ENCODE measurements at regions not wholly inside any gene's neighbourhood (a gene's known extent, or its start where the extent isn't known, plus 50 kb on each side); places are given as distances from the start of the nearest gene placed in this dataset.

GRCh38 chr2:152924722-152925121 lies 206.3 kb downstream of the ARL6IP6 start:
- no peaks in the 10 kb centered on the region for H3K4me1 ChIP-seq (ENCODE audit: control insufficient read depth in 3 of 3, insufficient read depth in 3 of 3, low read length in 3 of 3)

GRCh38 chr2:152924219-152924618 lies 205.8 kb downstream of the ARL6IP6 start:
- Histone ChIP-seq H3K9me3 (ENCODE audit: control insufficient read depth in 3 of 3, low read length in 3 of 3) (no peaks in the 10 kb centered on the region), H3K27ac (ENCODE audit: low read depth, low read length) (no peak overlapping the region), H3K4me1 (ENCODE audit: control insufficient read depth in 3 of 3, insufficient read depth in 3 of 3, low read length in 3 of 3) (no peaks in the 10 kb centered on the region), H3K4me3 (ENCODE audit: low read length in 3 of 3) (no peak overlapping the region), H3K36me3 (ENCODE audit: control insufficient read depth in 3 of 3, insufficient read depth in 3 of 3, low read length in 3 of 3) (no peaks in the 10 kb centered on the region), H3K27me3 (ENCODE audit: control insufficient read depth in 3 of 3, insufficient read depth in 3 of 3, low read length in 3 of 3) (no peaks in the 10 kb centered on the region), H3K9ac (ENCODE audit: low read depth in 1 of 3, low read length in 3 of 3) (no peak overlapping the region)

More at GRCh38 chr2:152924722-152925121, 206.3 kb downstream of the ARL6IP6 start:
- no peaks in the 10 kb centered on the region for H3K27me3 ChIP-seq (ENCODE audit: control insufficient read depth in 3 of 3, insufficient read depth in 3 of 3, low read length in 3 of 3)
- no peak overlapping the region for H3K9ac ChIP-seq (ENCODE audit: low read depth in 1 of 3, low read length in 3 of 3)
- no peaks in the 10 kb centered on the region for H3K36me3 ChIP-seq (ENCODE audit: control insufficient read depth in 3 of 3, insufficient read depth in 3 of 3, low read length in 3 of 3)
- no peak overlapping the region for H3K27ac ChIP-seq (ENCODE audit: low read depth, low read length)
- no peaks in the 10 kb centered on the region for H3K9me3 ChIP-seq (ENCODE audit: control insufficient read depth in 3 of 3, low read length in 3 of 3)
- no peak overlapping the region for H3K4me3 ChIP-seq (ENCODE audit: low read length in 3 of 3)

GRCh38 chr2:152920846-152921245 lies 202.4 kb downstream of the ARL6IP6 start:
- H3K4me1 ChIP-seq (ENCODE audit: control insufficient read depth in 3 of 3, insufficient read depth in 3 of 3, low read length in 3 of 3): no peaks in the 10 kb centered on the region
- no peak overlapping the region for H3K9ac ChIP-seq (ENCODE audit: low read depth in 1 of 3, low read length in 3 of 3)
- no peaks in the 10 kb centered on the region for H3K9me3 ChIP-seq (ENCODE audit: control insufficient read depth in 3 of 3, low read length in 3 of 3)
- H3K27ac ChIP-seq (ENCODE audit: low read depth, low read length): no peak overlapping the region
- no peak overlapping the region for H3K4me3 ChIP-seq (ENCODE audit: low read length in 3 of 3)
- no peaks in the 10 kb centered on the region for H3K36me3 ChIP-seq (ENCODE audit: control insufficient read depth in 3 of 3, insufficient read depth in 3 of 3, low read length in 3 of 3)
- H3K27me3 ChIP-seq (ENCODE audit: control insufficient read depth in 3 of 3, insufficient read depth in 3 of 3, low read length in 3 of 3): no peaks in the 10 kb centered on the region

- no peaks in the 10 kb centered on the region for H3K9me3 ChIP-seq (ENCODE audit: control insufficient read depth in 3 of 3, low read length in 3 of 3)
- H3K36me3 ChIP-seq (ENCODE audit: control insufficient read depth in 3 of 3, insufficient read depth in 3 of 3, low read length in 3 of 3): no peaks in the 10 kb centered on the region
- H3K27ac ChIP-seq (ENCODE audit: low read depth, low read length): no peak overlapping the region
- H3K27me3 ChIP-seq (ENCODE audit: control insufficient read depth in 3 of 3, insufficient read depth in 3 of 3, low read length in 3 of 3): no peaks in the 10 kb centered on the region
- no peaks in the 10 kb centered on the region for H3K4me1 ChIP-seq (ENCODE audit: control insufficient read depth in 3 of 3, insufficient read depth in 3 of 3, low read length in 3 of 3)
- H3K4me3 ChIP-seq (ENCODE audit: low read length in 3 of 3): no peak overlapping the region
- H3K9ac ChIP-seq (ENCODE audit: low read depth in 1 of 3, low read length in 3 of 3): no peak overlapping the region
Observed at GRCh38 chr2:152910970-152911369, 192.6 kb downstream of the ARL6IP6 start.

- no peaks in the 10 kb centered on the region for H3K27me3 ChIP-seq (ENCODE audit: control insufficient read depth in 3 of 3, insufficient read depth in 3 of 3, low read length in 3 of 3)
- no peaks in the 10 kb centered on the region for H3K4me1 ChIP-seq (ENCODE audit: control insufficient read depth in 3 of 3, insufficient read depth in 3 of 3, low read length in 3 of 3)
- no peaks in the 10 kb centered on the region for H3K36me3 ChIP-seq (ENCODE audit: control insufficient read depth in 3 of 3, insufficient read depth in 3 of 3, low read length in 3 of 3)
- H3K9ac ChIP-seq (ENCODE audit: low read depth in 1 of 3, low read length in 3 of 3): no peak overlapping the region
- H3K9me3 ChIP-seq (ENCODE audit: control insufficient read depth in 3 of 3, low read length in 3 of 3): peaks cover 0 to 2% (median 0%) of the 10 kb centered on the region in 3 donors
- no peak overlapping the region for H3K4me3 ChIP-seq (ENCODE audit: low read length in 3 of 3)
- H3K27ac ChIP-seq (ENCODE audit: low read depth, low read length): no peak overlapping the region
Observed at GRCh38 chr2:152907046-152907445, 188.6 kb downstream of the ARL6IP6 start.

- H3K27me3 ChIP-seq (ENCODE audit: control insufficient read depth in 3 of 3, insufficient read depth in 3 of 3, low read length in 3 of 3): no peaks in the 10 kb centered on the region
- no peak overlapping the region for H3K4me3 ChIP-seq (ENCODE audit: low read length in 3 of 3)
- H3K9ac ChIP-seq (ENCODE audit: low read depth in 1 of 3, low read length in 3 of 3): no peak overlapping the region
- H3K36me3 ChIP-seq (ENCODE audit: control insufficient read depth in 3 of 3, insufficient read depth in 3 of 3, low read length in 3 of 3): no peaks in the 10 kb centered on the region
- H3K9me3 ChIP-seq (ENCODE audit: control insufficient read depth in 3 of 3, low read length in 3 of 3): no peaks in the 10 kb centered on the region
- H3K27ac ChIP-seq (ENCODE audit: low read depth, low read length): no peak overlapping the region
- H3K4me1 ChIP-seq (ENCODE audit: control insufficient read depth in 3 of 3, insufficient read depth in 3 of 3, low read length in 3 of 3): no peaks in the 10 kb centered on the region
Observed at GRCh38 chr2:152894051-152894450, 175.6 kb downstream of the ARL6IP6 start.

- Histone ChIP-seq H3K9ac (ENCODE audit: low read depth in 1 of 3, low read length in 3 of 3) (no peak overlapping the region), H3K4me1 (ENCODE audit: control insufficient read depth in 3 of 3, insufficient read depth in 3 of 3, low read length in 3 of 3) (no peaks in the 10 kb centered on the region), H3K4me3 (ENCODE audit: low read length in 3 of 3) (no peak overlapping the region), H3K36me3 (ENCODE audit: control insufficient read depth in 3 of 3, insufficient read depth in 3 of 3, low read length in 3 of 3) (no peaks in the 10 kb centered on the region), H3K27ac (ENCODE audit: low read depth, low read length) (no peak overlapping the region), H3K9me3 (ENCODE audit: control insufficient read depth in 3 of 3, low read length in 3 of 3) (no peaks in the 10 kb centered on the region), H3K27me3 (ENCODE audit: control insufficient read depth in 3 of 3, insufficient read depth in 3 of 3, low read length in 3 of 3) (no peaks in the 10 kb centered on the region)
Observed at GRCh38 chr2:152890736-152891135, 172.3 kb downstream of the ARL6IP6 start.

GRCh38 chr2:152883951-152884487 lies 165.6 kb downstream of the ARL6IP6 start:
- Histone ChIP-seq H3K27me3 (ENCODE audit: control insufficient read depth in 3 of 3, insufficient read depth in 3 of 3, low read length in 3 of 3) (no peaks in the 10 kb centered on the region), H3K4me1 (ENCODE audit: control insufficient read depth in 3 of 3, insufficient read depth in 3 of 3, low read length in 3 of 3) (no peaks in the 10 kb centered on the region), H3K9ac (ENCODE audit: low read depth in 1 of 3, low read length in 3 of 3) (no peak overlapping the region), H3K27ac (ENCODE audit: low read depth, low read length) (no peak overlapping the region), H3K9me3 (ENCODE audit: control insufficient read depth in 3 of 3, low read length in 3 of 3) (peaks cover 0 to 3% (median 0%) of the 10 kb centered on the region in 3 donors), H3K36me3 (ENCODE audit: control insufficient read depth in 3 of 3, insufficient read depth in 3 of 3, low read length in 3 of 3) (no peaks in the 10 kb centered on the region), H3K4me3 (ENCODE audit: low read length in 3 of 3) (no peak overlapping the region)

GRCh38 chr2:152881527-152881926 lies 163.1 kb downstream of the ARL6IP6 start:
- Histone ChIP-seq H3K4me3 (ENCODE audit: low read length in 3 of 3) (no peak overlapping the region), H3K36me3 (ENCODE audit: control insufficient read depth in 3 of 3, insufficient read depth in 3 of 3, low read length in 3 of 3) (no peaks in the 10 kb centered on the region), H3K9me3 (ENCODE audit: control insufficient read depth in 3 of 3, low read length in 3 of 3) (peaks cover 0 to 3% (median 0%) of the 10 kb centered on the region in 3 donors), H3K27ac (ENCODE audit: low read depth, low read length) (no peak overlapping the region), H3K4me1 (ENCODE audit: control insufficient read depth in 3 of 3, insufficient read depth in 3 of 3, low read length in 3 of 3) (no peaks in the 10 kb centered on the region), H3K27me3 (ENCODE audit: control insufficient read depth in 3 of 3, insufficient read depth in 3 of 3, low read length in 3 of 3) (peaks cover 0 to 3% (median 0%) of the 10 kb centered on the region in 3 donors), H3K9ac (ENCODE audit: low read depth in 1 of 3, low read length in 3 of 3) (no peak overlapping the region)

- H3K4me1 ChIP-seq (ENCODE audit: control insufficient read depth in 3 of 3, insufficient read depth in 3 of 3, low read length in 3 of 3): no peaks in the 10 kb centered on the region
- peaks cover 0 to 3% (median 0%) of the 10 kb centered on the region in 3 donors for H3K9me3 ChIP-seq (ENCODE audit: control insufficient read depth in 3 of 3, low read length in 3 of 3)
- no peak overlapping the region for H3K9ac ChIP-seq (ENCODE audit: low read depth in 1 of 3, low read length in 3 of 3)
- H3K36me3 ChIP-seq (ENCODE audit: control insufficient read depth in 3 of 3, insufficient read depth in 3 of 3, low read length in 3 of 3): no peaks in the 10 kb centered on the region
- H3K27ac ChIP-seq (ENCODE audit: low read depth, low read length): no peak overlapping the region
- H3K27me3 ChIP-seq (ENCODE audit: control insufficient read depth in 3 of 3, insufficient read depth in 3 of 3, low read length in 3 of 3): peaks cover 0 to 3% (median 0%) of the 10 kb centered on the region in 3 donors
- no peak overlapping the region for H3K4me3 ChIP-seq (ENCODE audit: low read length in 3 of 3)
Observed at GRCh38 chr2:152879275-152879674, 160.9 kb downstream of the ARL6IP6 start.
